ENCODE measurements at regions not wholly inside any gene's neighbourhood (a gene's known extent, or its start where the extent isn't known, plus 50 kb on each side); places are given as distances from the start of the nearest gene placed in this dataset.

- Mint-ChIP-seq H3K27me3 (no peaks in the 10 kb centered on the region), H3K4me1 (no peaks in the 10 kb centered on the region), H3K9me3 (ENCODE audit: insufficient read depth) (no peaks in the 10 kb centered on the region), H3K4me3 (no peak overlapping the region), H3K27ac (no peak overlapping the region)
- Histone ChIP-seq H3K4me2 (replicated peaks; ENCODE audit: low read depth, low read length, poor library complexity, severe bottlenecking) (no peak overlapping the region), H3K9ac (ENCODE audit: low read length) (no peak overlapping the region), H3K79me2 (ENCODE audit: control insufficient read depth, insufficient read depth, low read length) (no peaks in the 10 kb centered on the region), H3K4me1 (ENCODE audit: control insufficient read depth in 2 of 2, insufficient read depth in 2 of 2, low read length in 2 of 2) (no peaks in the 10 kb centered on the region), H2AFZ (ENCODE audit: insufficient read depth, low read depth, low read length, poor library complexity, severe bottlenecking) (no peak overlapping the region), H3K9me3 (ENCODE audit: control extremely low read depth in 1 of 3, control insufficient read depth in 2 of 3, insufficient read depth in 1 of 3, low read length in 2 of 3) (no peaks in the 10 kb centered on the region), H3K4me3 (ENCODE audit: control extremely low read depth in 1 of 5, extremely low read depth in 1 of 5, insufficient read depth in 1 of 5, low read depth in 2 of 5, low read length in 4 of 5) (no peak overlapping the region), H3K36me3 (replicated peaks in 1 of 2; ENCODE audit: control extremely low read depth in 1 of 2, control insufficient read depth in 1 of 2, extremely low read depth in 1 of 2, insufficient read depth in 2 of 2, low read length in 1 of 2) (no peaks in the 10 kb centered on the region), H4K20me1 (ENCODE audit: control insufficient read depth, insufficient read depth, low read length, poor library complexity, severe bottlenecking) (no peaks in the 10 kb centered on the region), H3K27ac (ENCODE audit: low read length in 2 of 2) (no peak overlapping the region), H3K27me3 (replicated peaks in 1 of 4; ENCODE audit: control extremely low read depth in 1 of 4, control insufficient read depth in 3 of 4, insufficient read depth in 4 of 4, low read length in 3 of 4) (no peaks in the 10 kb centered on the region)
- TF ChIP-seq CTCF (IDR thresholded peaks at IDR 0.05) (no peak), EZH2 (IDR thresholded peaks at IDR 0.05; ENCODE audit: borderline replicate concordance, insufficient read depth, low read depth, low read length, poor library complexity, severe bottlenecking) (no peak)
- CTCF ChIA-PET: no interaction called here
- POLR2A ChIA-PET: no interaction called here
- WGBS (ENCODE audit: insufficient coverage): no CpG with 5 or more reads among the region's 2 CpGs
- intact Hi-C loops (cut with micrococcal nuclease): no loop called here
- ATAC-seq (ENCODE audit: low read depth) (no peak), DNase-seq (no peak)
These were observed 226.4 kb upstream of the KIRREL3 start for GRCh38 chr11:127226949-127227348.

GRCh38 chr11:127226380-127226779 is 225.8 kb upstream of the KIRREL3 start:
- no peak overlapping the region for H3K4me3 Mint-ChIP-seq
- H3K4me1 Mint-ChIP-seq: no peaks in the 10 kb centered on the region
- ChIA-PET CTCF (no interaction called here), POLR2A (no interaction called here)
- Histone ChIP-seq H3K4me1 (ENCODE audit: control insufficient read depth in 2 of 2, insufficient read depth in 2 of 2, low read length in 2 of 2) (no peaks in the 10 kb centered on the region), H3K27me3 (replicated peaks in 1 of 4; ENCODE audit: control extremely low read depth in 1 of 4, control insufficient read depth in 3 of 4, insufficient read depth in 4 of 4, low read length in 3 of 4) (no peaks in the 10 kb centered on the region), H3K9ac (ENCODE audit: low read length) (no peak overlapping the region), H3K4me3 (ENCODE audit: control extremely low read depth in 1 of 5, extremely low read depth in 1 of 5, insufficient read depth in 1 of 5, low read depth in 2 of 5, low read length in 4 of 5) (no peak overlapping the region), H3K9me3 (ENCODE audit: control extremely low read depth in 1 of 3, control insufficient read depth in 2 of 3, insufficient read depth in 1 of 3, low read length in 2 of 3) (no peaks in the 10 kb centered on the region), H3K36me3 (replicated peaks in 1 of 2; ENCODE audit: control extremely low read depth in 1 of 2, control insufficient read depth in 1 of 2, extremely low read depth in 1 of 2, insufficient read depth in 2 of 2, low read length in 1 of 2) (no peaks in the 10 kb centered on the region), H3K27ac (ENCODE audit: low read length in 2 of 2) (no peak overlapping the region), H3K79me2 (ENCODE audit: control insufficient read depth, insufficient read depth, low read length) (no peaks in the 10 kb centered on the region), H2AFZ (ENCODE audit: insufficient read depth, low read depth, low read length, poor library complexity, severe bottlenecking) (no peak overlapping the region), H3K4me2 (replicated peaks; ENCODE audit: low read depth, low read length, poor library complexity, severe bottlenecking) (no peak overlapping the region), H4K20me1 (ENCODE audit: control insufficient read depth, insufficient read depth, low read length, poor library complexity, severe bottlenecking) (no peaks in the 10 kb centered on the region)
- no peak for ATAC-seq (ENCODE audit: low read depth)
- TF ChIP-seq EZH2 (IDR thresholded peaks at IDR 0.05; ENCODE audit: borderline replicate concordance, insufficient read depth, low read depth, low read length, poor library complexity, severe bottlenecking) (no peak), CTCF (IDR thresholded peaks at IDR 0.05) (no peak)
- WGBS (ENCODE audit: insufficient coverage): no CpG with 5 or more reads among the region's 1 CpG
- H3K27me3 Mint-ChIP-seq: no peaks in the 10 kb centered on the region
- no peak overlapping the region for H3K27ac Mint-ChIP-seq
- no peaks in the 10 kb centered on the region for H3K9me3 Mint-ChIP-seq (ENCODE audit: insufficient read depth)
- no peak for DNase-seq
- intact Hi-C loops (cut with micrococcal nuclease): no loop called here

All from B cell (primary cell).